GM21723 (cell line): ENCODE measurements at regions not wholly inside any gene's neighbourhood (a gene's known extent, or its start where the extent isn't known, plus 50 kb on each side); places are given as distances from the start of the nearest gene placed in this dataset.

Experiments used
- ATAC-seq: cut with Tn5 transposase; IDR thresholded peaks from one replicate; pipeline ENCODE4 v1.9.1; 2021; ENCODE audit warnings: mild to moderate bottlenecking, moderate library complexity; ENCODE audit not compliant: unreplicated experiment

GRCh38 chr10:1939016-1939415, 201.7 kb upstream of the ADARB2 start:
- ATAC-seq = no peak

- ATAC-seq = no peak
These were observed 201.0 kb upstream of the ADARB2 start for GRCh38 chr10:1938317-1938716.

DNA sequence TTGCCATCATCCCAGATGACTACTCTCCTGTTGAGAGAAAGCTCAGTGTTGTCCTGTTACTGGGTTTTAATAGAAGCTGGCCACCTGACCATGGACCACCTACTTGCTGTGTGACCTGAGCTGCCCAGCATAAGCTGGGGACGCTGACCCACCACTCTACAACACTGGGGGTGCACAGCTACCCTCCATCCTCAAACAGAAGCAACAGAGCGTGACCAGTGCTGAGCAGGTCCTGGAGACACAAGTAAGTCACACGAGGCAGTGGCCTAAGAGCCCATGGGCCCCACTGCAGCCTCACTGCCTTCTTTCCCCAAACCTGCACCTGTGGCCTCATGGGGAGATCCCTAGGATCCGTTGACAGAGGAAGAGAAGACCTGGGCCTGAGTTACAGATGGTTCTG, 198.6 kb upstream of the ADARB2 start:
- no peak for ATAC-seq

GRCh38 chr10:1933215-1933614, 195.9 kb upstream of the ADARB2 start:
- no peak for ATAC-seq

- ATAC-seq = no peak
These were observed 195.4 kb upstream of the ADARB2 start for GRCh38 chr10:1932692-1933094.

GRCh38 chr10:1928606-1929005, 191.3 kb upstream of the ADARB2 start:
- ATAC-seq = no peak

GRCh38 chr10:1923998-1924397, 186.7 kb upstream of the ADARB2 start:
- ATAC-seq = no peak

GRCh38 chr10:1923586-1923985, 186.3 kb upstream of the ADARB2 start:
- ATAC-seq = no peak

DNA sequence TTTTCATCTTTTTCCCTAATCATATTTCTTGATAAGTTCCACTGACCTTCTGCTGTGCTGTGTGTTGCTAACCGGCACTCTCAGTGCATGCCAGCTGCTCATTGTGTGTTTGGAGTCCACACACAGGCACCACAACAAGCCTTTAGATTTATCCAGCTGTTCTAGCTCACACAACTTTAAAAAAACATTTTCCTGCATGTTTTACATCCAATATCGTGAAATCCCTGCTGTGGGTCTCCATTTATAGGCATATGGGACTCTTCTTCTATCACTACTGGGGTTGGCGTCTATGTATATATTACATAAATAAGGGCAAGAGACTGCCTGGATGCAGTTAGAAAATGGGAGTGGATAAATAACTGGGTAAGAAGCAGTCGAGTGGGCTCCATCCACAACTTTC, 183.6 kb upstream of the ADARB2 start:
- no peak for ATAC-seq

DNA sequence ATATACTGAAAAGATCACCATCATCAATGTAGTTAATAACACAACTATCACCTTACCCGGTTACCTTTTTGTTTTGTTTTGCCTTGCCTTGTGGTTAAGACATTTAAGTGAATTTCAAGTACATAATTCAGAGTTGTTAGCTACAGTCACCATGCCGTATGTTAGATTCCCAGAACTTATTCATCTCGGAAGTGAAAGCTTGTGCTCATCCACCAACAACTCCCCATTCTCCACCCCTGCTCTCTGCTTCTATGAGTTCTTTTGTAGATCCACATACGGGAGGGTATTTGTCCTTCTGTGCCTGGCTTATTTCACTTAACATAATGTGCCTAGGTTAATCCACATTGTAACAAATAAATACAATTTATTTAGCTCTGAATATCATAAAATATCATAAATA, 182.8 kb upstream of the ADARB2 start:
- no peak for ATAC-seq

DNA sequence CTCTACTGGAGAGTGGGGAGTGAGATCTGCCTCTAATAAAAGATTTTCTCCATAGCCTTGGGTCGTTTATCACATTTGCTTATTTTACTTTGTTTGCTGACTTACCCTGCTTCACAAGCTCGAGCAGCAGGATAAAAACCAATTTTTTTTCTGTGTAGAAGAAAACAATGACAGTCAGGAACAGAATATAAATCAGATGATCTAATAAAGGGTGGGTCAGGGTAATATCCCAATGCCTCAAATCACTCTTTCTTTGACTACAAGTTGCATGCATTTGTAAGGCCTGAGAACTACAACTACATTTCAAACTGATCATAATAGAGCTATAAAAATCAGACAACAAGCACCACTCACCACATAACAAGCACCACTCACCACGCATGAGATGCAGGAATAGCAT, 174.4 kb upstream of the ADARB2 start:
- ATAC-seq = no peak

GRCh38 chr10:1903982-1904381, 166.7 kb upstream of the ADARB2 start:
- no peak for ATAC-seq

DNA sequence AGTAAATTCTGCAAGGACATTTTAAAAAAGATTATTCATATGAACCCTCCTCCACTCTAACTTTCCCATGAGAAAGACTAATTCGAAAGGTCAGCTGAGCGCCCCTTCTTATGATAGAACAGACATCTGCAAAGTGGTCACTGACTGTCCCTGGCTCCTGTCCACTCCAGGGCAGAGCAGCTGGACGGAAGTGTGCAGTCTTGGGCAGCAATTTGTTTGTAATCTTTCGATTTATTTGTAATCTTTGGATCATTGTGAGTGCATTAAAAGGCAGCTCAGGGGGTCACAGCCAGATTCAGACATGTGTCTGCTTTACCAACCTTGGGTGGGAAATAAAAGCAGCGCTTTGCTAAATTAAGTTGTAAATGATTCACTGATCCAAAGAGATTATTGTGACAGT, 158.8 kb upstream of the ADARB2 start:
- no peak for ATAC-seq

GRCh38 chr10:1895691-1896090, 158.4 kb upstream of the ADARB2 start:
- ATAC-seq = no peak

GRCh38 chr10:1894912-1895311, 157.6 kb upstream of the ADARB2 start:
- ATAC-seq = no peak

- ATAC-seq = no peak
These were observed 156.6 kb upstream of the ADARB2 start for GRCh38 chr10:1893941-1894340.

DNA sequence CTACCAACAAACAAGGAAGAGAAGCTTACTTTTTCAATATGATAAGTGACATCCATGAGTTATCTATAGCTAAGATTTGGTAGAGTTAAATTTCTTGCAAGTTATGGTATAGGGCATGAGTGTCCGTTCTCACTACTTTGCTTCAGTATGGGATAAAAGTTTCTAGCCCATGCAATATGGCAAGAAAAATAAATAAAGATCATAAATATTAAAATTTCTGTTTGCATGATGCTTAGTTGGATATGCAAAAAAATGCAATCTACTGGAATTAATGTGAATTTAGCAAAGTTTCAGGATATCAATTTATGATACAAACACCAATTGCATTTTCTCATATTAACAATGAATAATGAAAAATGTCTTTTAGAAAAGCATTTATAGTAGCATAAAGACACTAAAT, 148.7 kb upstream of the ADARB2 start:
- no peak for ATAC-seq

- no peak for ATAC-seq
These were observed 145.4 kb upstream of the ADARB2 start for GRCh38 chr10:1882728-1883127.

DNA sequence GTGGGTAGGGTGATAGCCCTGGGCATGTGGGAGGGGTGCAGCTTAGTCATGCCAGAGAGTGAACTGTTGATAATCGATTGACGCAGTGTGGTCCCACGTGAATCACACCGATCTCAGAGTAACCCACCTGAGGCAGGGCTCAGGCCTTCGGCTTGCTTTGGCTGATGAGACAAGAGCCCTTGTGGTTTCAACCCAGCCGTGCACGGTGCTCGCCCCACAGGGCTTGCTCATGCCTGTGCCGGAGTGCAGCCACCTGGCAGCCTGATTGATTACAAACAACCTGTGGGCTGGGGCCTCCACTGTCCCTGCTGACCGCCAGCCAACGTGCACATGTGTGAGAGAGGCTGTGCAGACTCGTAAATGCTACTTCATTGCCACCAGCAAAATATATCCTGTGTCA, 144.9 kb upstream of the ADARB2 start:
- ATAC-seq = no peak

DNA sequence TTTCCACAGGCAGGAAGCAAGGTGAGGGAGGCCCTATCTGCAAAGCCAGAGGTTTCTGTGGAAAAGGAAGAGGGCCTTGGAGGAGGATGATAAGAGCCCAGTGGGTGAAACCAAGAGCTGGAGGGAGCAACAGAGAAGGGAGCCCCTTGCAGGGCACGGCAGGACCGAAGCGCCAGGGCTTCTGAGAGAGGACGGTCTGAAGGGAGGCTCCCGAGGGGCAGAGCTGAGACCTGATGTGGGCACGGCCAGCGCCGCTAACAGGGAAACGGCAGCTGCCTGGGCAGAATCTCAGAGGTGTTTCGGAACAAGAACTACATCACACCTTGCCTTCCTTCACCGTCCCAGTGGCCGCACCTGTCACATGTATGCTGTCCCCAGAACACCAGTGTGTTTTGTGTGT, 144.3 kb upstream of the ADARB2 start:
- no peak for ATAC-seq

DNA sequence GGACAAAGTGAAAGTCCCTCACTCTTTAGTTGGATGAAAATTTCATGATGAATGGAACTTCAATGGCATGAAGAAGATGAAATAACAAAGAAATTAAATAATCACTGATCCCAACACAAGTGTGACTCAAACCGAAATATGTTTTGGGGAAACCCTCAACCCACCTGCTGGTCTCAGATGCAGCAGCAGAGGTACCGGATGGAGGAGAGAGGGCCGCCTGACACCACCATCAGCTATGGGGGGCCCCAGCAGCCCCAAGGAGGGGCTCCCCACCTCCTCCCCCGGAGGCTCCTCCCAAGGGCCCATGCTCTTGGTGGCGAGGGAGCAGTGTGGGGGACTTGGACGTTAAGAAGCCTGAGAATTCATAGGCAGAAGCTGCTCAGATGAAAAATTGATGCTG, 137.2 kb upstream of the ADARB2 start:
- ATAC-seq = no peak

GRCh38 chr10:1873661-1874315, 136.5 kb upstream of the ADARB2 start:
- ATAC-seq = no peak

DNA sequence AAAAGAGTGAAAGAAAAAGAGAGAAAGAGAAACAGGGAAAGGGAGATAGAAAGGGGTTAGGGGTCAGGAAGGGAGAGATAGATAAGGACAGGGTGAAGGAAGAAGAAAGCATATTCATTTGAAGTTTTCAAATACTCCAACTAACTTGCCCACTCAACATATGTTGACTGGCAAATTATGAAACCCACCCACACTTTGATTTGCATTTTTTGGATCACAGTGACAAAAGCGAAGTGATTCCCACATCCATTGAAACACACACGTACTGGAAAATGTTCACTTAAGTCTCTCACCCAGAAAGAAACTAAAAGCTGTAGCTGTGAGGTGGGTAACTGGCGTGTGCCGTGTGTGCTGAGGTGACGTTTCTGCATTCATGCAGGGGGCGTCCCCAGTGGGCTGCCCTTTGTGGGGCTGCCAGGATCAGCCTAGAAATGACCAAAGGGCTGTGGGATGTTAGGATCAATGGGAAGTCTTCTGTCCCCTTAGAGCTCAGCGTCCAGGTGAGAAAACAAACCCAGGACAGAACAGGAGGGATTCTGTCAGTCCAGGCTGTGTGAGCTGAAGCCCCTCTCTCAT, 134.9 kb upstream of the ADARB2 start:
- ATAC-seq = no peak
